ENCODE measurements at regions not wholly inside any gene's neighbourhood (a gene's known extent, or its start where the extent isn't known, plus 50 kb on each side); places are given as distances from the start of the nearest gene placed in this dataset.

- DNase-seq (ENCODE audit: insufficient read length, low spot score): no peak
- FAIRE-seq: no peak
Measured at GRCh38 chrX:39938466-39938865, 159.3 kb downstream of the BCOR start.

- FAIRE-seq: no peak
- no peak for DNase-seq (ENCODE audit: insufficient read length, low spot score)
Measured at GRCh38 chrX:39939678-39940077, 158.1 kb downstream of the BCOR start.

- DNase-seq (ENCODE audit: insufficient read length, low spot score): no peak
- FAIRE-seq: no peak
Measured at GRCh38 chrX:39941332-39941920, 156.3 kb downstream of the BCOR start.

DNA sequence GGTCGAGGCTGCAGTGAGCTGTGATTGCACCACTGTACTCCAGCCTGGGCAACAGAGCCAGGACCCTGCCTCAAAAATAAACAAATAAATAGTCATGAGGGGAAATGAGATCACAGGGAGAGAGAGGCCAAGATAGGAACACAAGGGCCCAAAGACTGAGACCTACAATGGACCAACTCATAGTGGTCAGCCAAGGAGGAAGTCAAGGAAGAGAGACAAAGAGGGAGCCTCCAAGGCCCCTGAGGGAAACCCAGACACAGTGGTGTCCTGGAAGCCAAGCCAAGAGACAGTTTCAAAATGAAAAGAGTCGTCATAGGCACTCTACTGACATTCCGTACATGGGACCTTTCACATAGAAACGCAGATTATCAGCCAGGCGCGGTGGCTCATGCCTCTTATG, 153.3 kb downstream of the BCOR start:
- FAIRE-seq (no peak), DNase-seq (ENCODE audit: insufficient read length, low spot score) (no peak)

- DNase-seq (ENCODE audit: insufficient read length, low spot score): no peak
- no peak for FAIRE-seq
Measured at GRCh38 chrX:39945709-39946108, 152.0 kb downstream of the BCOR start.

DNA sequence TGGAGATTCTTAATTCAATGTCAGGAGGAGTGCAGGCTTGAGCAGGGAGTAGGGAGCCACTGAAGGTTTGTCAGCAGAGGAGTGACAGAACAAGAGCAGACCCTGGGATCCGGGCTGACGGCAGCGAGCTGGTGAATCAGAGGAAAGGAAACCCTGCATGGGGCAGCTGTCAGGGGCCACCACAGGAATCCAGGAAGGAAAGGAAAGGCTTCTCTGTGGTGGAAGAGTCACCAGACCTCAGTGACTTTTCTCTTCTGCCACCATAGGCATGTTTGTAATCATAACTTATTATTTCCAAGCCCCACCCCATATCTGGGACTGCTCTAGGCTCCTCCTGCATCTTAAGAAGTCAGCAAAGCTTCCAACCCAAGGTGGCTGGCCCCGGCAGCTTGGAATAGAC, 150.9 kb downstream of the BCOR start:
- no peak for FAIRE-seq
- no peak for DNase-seq (ENCODE audit: insufficient read length, low spot score)

GRCh38 chrX:39948582-39948981, 149.2 kb downstream of the BCOR start:
- no peak for DNase-seq (ENCODE audit: insufficient read length, low spot score)
- FAIRE-seq: no peak

- FAIRE-seq: no peak
Measured at GRCh38 chrX:39950018-39950688, 147.6 kb downstream of the BCOR start.

GRCh38 chrX:39952989-39953388, 144.8 kb downstream of the BCOR start:
- DNase-seq (ENCODE audit: insufficient read length, low spot score): no peak
- FAIRE-seq: no peak

More at GRCh38 chrX:39950018-39950688, 147.6 kb downstream of the BCOR start:
- no peak for DNase-seq (ENCODE audit: insufficient read length, low spot score)

GRCh38 chrX:39953879-39954278, 143.9 kb downstream of the BCOR start:
- no peak for FAIRE-seq
- DNase-seq (ENCODE audit: insufficient read length, low spot score): no peak

- FAIRE-seq (no peak), DNase-seq (ENCODE audit: insufficient read length, low spot score) (no peak)
Measured at GRCh38 chrX:39954851-39955250, 142.9 kb downstream of the BCOR start.

- FAIRE-seq: peak; percentile 83
Measured at GRCh38 chrX:39955625-39956024, 142.1 kb downstream of the BCOR start.

GRCh38 chrX:39956803-39957394, 140.9 kb downstream of the BCOR start:
- FAIRE-seq (no peak), DNase-seq (ENCODE audit: insufficient read length, low spot score) (no peak)

More at GRCh38 chrX:39955625-39956024, 142.1 kb downstream of the BCOR start:
- no peak for DNase-seq (ENCODE audit: insufficient read length, low spot score)

DNA sequence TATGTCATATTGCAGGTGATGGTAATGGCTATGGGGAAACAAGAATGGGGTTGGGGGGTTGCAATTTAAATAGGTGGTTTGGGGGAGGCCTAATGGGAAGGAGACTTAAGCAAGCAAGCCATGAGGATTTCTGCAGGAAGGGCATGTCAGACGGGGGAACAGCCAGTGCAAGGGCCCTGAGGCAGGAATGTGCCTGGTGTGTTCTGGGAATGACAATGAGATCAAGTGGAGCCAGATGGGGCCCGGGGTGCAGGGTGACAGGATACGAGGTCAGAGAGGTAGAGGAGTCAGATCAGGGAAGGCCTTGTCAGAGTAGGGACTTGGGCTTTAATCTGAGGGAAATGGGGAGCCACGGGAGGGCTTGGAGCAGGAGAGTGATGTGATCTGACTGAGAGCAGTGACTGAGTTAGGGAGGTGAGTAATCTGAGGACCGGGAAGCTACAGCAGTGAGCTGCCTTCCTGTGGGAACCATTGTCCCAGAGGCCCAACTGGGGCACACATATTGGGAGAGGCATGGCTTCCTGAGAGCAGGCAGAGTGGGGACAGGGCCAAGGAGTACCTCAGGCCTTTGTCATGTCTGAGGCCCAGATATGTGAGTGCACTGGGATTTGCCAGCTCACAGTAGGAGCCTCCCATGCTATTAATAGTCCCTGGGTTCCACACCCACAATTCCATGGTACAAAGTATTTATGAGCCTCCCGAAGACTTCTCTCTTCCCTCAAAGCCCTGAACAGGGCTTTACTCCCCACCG, 139.8 kb downstream of the BCOR start:
- FAIRE-seq: no peak
- no peak for DNase-seq (ENCODE audit: insufficient read length, low spot score)

- DNase-seq (ENCODE audit: insufficient read length, low spot score) (no peak), FAIRE-seq (no peak)
Measured at GRCh38 chrX:39958850-39959249, 138.9 kb downstream of the BCOR start.

DNA sequence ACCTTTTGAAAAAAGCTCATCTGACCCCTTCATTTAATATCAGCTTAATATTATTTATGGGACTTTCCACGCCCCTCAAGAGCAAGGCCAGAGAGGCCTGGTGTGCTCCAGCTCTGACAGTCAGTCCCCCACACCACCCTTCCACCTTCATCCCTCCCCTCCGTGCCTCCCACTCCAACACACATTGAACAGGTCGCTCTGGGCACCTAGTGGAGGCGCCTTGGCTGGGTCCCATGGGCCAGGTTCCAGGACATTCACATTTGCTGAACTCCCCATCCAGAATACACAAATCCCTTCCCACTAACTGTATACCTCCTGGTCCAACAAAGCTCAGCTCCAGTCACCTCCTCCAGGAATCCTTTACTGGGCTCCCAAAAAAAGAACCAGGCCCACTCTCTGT, 137.5 kb downstream of the BCOR start:
- FAIRE-seq: no peak
- DNase-seq (ENCODE audit: insufficient read length, low spot score): no peak

DNA sequence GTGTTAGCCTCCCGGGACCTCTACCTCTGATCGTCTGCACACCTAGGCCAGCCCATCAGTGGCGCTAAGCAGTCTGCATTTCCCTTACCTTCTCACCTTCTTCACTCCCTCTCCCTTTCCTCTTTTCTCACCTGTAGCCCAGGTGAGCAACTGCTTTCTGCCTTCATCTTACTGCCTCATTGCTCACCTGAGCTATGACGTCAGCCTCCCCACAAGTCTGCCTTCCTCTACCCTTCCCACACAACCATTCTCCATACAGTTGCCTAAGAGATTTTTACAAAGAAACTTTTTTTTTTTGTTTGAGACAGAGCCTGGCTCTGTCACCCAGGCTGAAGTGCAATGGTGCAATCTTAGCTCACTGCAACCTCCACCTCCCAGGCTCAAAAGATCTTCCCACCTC, 136.3 kb downstream of the BCOR start:
- no peak for FAIRE-seq

GRCh38 chrX:39965051-39965573, 132.6 kb downstream of the BCOR start:
- FAIRE-seq (no peak), DNase-seq (ENCODE audit: insufficient read length, low spot score) (no peak)

More for the DNA sequence above, 136.3 kb downstream of the BCOR start:
- no peak for DNase-seq (ENCODE audit: insufficient read length, low spot score)

GRCh38 chrX:39966176-39966575, 131.6 kb downstream of the BCOR start:
- no peak for FAIRE-seq
- DNase-seq (ENCODE audit: insufficient read length, low spot score): no peak

GRCh38 chrX:39967348-39967747, 130.4 kb downstream of the BCOR start:
- DNase-seq (ENCODE audit: insufficient read length, low spot score): no peak
- no peak for FAIRE-seq

DNA sequence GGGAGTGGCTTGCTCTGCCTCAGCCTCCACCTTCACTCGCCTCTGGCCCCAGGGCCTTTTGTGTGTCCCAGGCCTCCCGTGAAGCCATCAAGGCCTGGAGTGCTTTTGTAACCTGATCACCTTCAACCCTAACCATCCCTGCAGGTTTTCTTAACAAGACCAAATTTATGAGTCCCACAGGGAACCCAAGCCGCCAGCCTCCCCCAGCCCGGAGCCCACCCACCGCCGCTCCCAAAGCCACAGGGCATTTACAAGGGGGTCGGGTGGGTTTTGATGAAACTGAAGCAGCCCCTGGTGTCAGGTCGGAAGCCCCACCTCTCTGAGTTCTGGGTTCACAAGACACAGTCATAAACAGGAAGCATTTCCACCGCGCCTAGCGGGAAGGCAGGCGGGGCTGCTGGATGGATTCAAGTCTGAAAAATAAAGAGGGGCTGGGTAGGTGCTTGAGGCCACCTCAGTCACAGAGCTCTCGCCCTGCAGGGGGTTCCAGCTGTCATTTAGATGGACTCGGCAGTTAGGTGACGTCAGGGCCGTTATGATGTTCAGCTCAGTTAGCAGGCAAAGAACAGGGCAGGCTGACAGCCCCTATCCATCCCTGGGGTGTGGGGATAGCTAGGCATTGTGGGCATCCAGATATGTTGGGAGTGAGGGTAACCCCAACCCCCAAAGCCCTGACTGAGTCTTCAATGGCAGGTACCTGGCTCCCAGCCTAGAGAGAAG, 128.5 kb downstream of the BCOR start:
- DNase-seq (ENCODE audit: insufficient read length, low spot score): no peak
- no peak for FAIRE-seq

Measured in GM19239 (cell line).